ENCODE measurements at regions not wholly inside any gene's neighbourhood (a gene's known extent, or its start where the extent isn't known, plus 50 kb on each side); places are given as distances from the start of the nearest gene placed in this dataset.

GRCh38 chr1:8267307-8267706, 50.6 kb upstream of the SLC45A1 start:
- DNase-seq, result no peak

- DNase-seq, result no peak
Measured at GRCh38 chr1:8266436-8267165, 51.3 kb upstream of the SLC45A1 start.

- DNase-seq, result no peak
Measured at GRCh38 chr1:8263791-8264190, 54.1 kb upstream of the SLC45A1 start.

- DNase-seq, result no peak
Measured at GRCh38 chr1:8261398-8261762, 56.5 kb upstream of the SLC45A1 start.

- DNase-seq, result no peak
Measured at GRCh38 chr1:8259498-8260290, 58.2 kb upstream of the SLC45A1 start.

- no peak for DNase-seq
Measured at GRCh38 chr1:8257621-8258020, 60.3 kb upstream of the SLC45A1 start.

GRCh38 chr1:8256321-8256720, 61.6 kb upstream of the SLC45A1 start:
- no peak for DNase-seq

GRCh38 chr1:8255712-8256111, 62.2 kb upstream of the SLC45A1 start:
- no peak for DNase-seq

- no peak for DNase-seq
Measured at GRCh38 chr1:8252266-8252951, 65.5 kb upstream of the SLC45A1 start.

GRCh38 chr1:8251635-8252034, 66.3 kb upstream of the SLC45A1 start:
- no peak for DNase-seq

- DNase-seq, result no peak
Measured at GRCh38 chr1:8249838-8250237, 68.1 kb upstream of the SLC45A1 start.

GRCh38 chr1:8247811-8248436, 70.0 kb upstream of the SLC45A1 start:
- DNase-seq, result no peak

GRCh38 chr1:8244304-8244703, 73.6 kb upstream of the SLC45A1 start:
- no peak for DNase-seq

GRCh38 chr1:8242498-8242897, 75.4 kb upstream of the SLC45A1 start:
- no peak for DNase-seq

- DNase-seq, result no peak
Measured at GRCh38 chr1:8241417-8242014, 76.4 kb upstream of the SLC45A1 start.

GRCh38 chr1:8239306-8240023, 78.4 kb upstream of the SLC45A1 start:
- DNase-seq, result no peak

- no peak for DNase-seq
Measured at GRCh38 chr1:8239039-8239305, 78.9 kb upstream of the SLC45A1 start.

GRCh38 chr1:8238141-8239038, 79.5 kb upstream of the SLC45A1 start:
- DNase-seq, result no peak

GRCh38 chr1:8232036-8232757, 85.7 kb upstream of the SLC45A1 start:
- DNase-seq, result no peak

- no peak for DNase-seq
Measured at GRCh38 chr1:8230292-8230621, 87.7 kb upstream of the SLC45A1 start.

- no peak for DNase-seq
Measured at GRCh38 chr1:8228253-8228652, 89.7 kb upstream of the SLC45A1 start.
